ENCODE measurements at regions not wholly inside any gene's neighbourhood (a gene's known extent, or its start where the extent isn't known, plus 50 kb on each side); places are given as distances from the start of the nearest gene placed in this dataset.

GRCh38 chr12:23446746-23447145, 502.7 kb downstream of the SOX5 start:
- DNase-seq = no peak
- intact Hi-C loops (cut with micrococcal nuclease) = no loop called here
- no peak overlapping the region for H3K4me3 ChIP-seq

GRCh38 chr12:23450810-23451209, 498.7 kb downstream of the SOX5 start:
- DNase-seq = no peak
- Histone ChIP-seq H3K27me3 (ENCODE audit: low read depth) (no peaks in the 10 kb centered on the region), H3K36me3 (no peaks in the 10 kb centered on the region), H3K4me1 (no peaks in the 10 kb centered on the region), H3K27ac (replicated peaks) (no peak overlapping the region), H3K9me3 (replicated peaks) (peaks cover 15% of the 10 kb centered on the region), H3K4me3 (no peak overlapping the region)
- intact Hi-C loops (cut with micrococcal nuclease) = no loop called here
- no peak for TF ChIP-seq CTCF (IDR thresholded peaks at IDR 0.05; ENCODE audit: borderline replicate concordance)

More at GRCh38 chr12:23446746-23447145, 502.7 kb downstream of the SOX5 start:
- no peak for TF ChIP-seq CTCF (IDR thresholded peaks at IDR 0.05; ENCODE audit: borderline replicate concordance)
- Histone ChIP-seq H3K27ac (replicated peaks) (no peak overlapping the region), H3K4me1 (no peaks in the 10 kb centered on the region), H3K36me3 (no peaks in the 10 kb centered on the region), H3K9me3 (replicated peaks) (peaks cover 18% of the 10 kb centered on the region), H3K27me3 (ENCODE audit: low read depth) (no peaks in the 10 kb centered on the region)

GRCh38 chr12:23455283-23455682, 494.2 kb downstream of the SOX5 start:
- Histone ChIP-seq H3K9me3 (replicated peaks) (peaks cover 8% of the 10 kb centered on the region), H3K4me3 (no peak overlapping the region), H3K27ac (replicated peaks) (no peak overlapping the region), H3K36me3 (no peaks in the 10 kb centered on the region), H3K4me1 (no peaks in the 10 kb centered on the region), H3K27me3 (ENCODE audit: low read depth) (no peaks in the 10 kb centered on the region)
- TF ChIP-seq CTCF (IDR thresholded peaks at IDR 0.05; ENCODE audit: borderline replicate concordance) = no peak
- intact Hi-C loops (cut with micrococcal nuclease) = no loop called here
- no peak for DNase-seq

GRCh38 chr12:23458640-23459039, 490.8 kb downstream of the SOX5 start:
- Histone ChIP-seq H3K36me3 (no peaks in the 10 kb centered on the region), H3K9me3 (replicated peaks) (peaks cover 10% of the 10 kb centered on the region), H3K27ac (replicated peaks) (no peak overlapping the region), H3K4me1 (no peaks in the 10 kb centered on the region), H3K4me3 (no peak overlapping the region), H3K27me3 (ENCODE audit: low read depth) (no peaks in the 10 kb centered on the region)
- TF ChIP-seq CTCF (IDR thresholded peaks at IDR 0.05; ENCODE audit: borderline replicate concordance) = no peak
- intact Hi-C loops (cut with micrococcal nuclease) = no loop called here
- no peak for DNase-seq

GRCh38 chr12:23462546-23462945, 486.9 kb downstream of the SOX5 start:
- Histone ChIP-seq H3K4me1 (no peaks in the 10 kb centered on the region), H3K4me3 (no peak overlapping the region), H3K27ac (replicated peaks) (no peak overlapping the region), H3K27me3 (ENCODE audit: low read depth) (no peaks in the 10 kb centered on the region), H3K9me3 (replicated peaks) (peaks cover 48% of the 10 kb centered on the region), H3K36me3 (no peaks in the 10 kb centered on the region)
- no peak for TF ChIP-seq CTCF (IDR thresholded peaks at IDR 0.05; ENCODE audit: borderline replicate concordance)
- intact Hi-C loops (cut with micrococcal nuclease) = no loop called here
- DNase-seq = no peak

- H3K4me3 ChIP-seq = no peak overlapping the region
- intact Hi-C loops (cut with micrococcal nuclease) = no loop called here
- no peaks in the 10 kb centered on the region for H3K4me1 ChIP-seq
- H3K36me3 ChIP-seq = no peaks in the 10 kb centered on the region
- H3K27me3 ChIP-seq (ENCODE audit: low read depth) = no peaks in the 10 kb centered on the region
- TF ChIP-seq CTCF (IDR thresholded peaks at IDR 0.05; ENCODE audit: borderline replicate concordance) = no peak
- no peak overlapping the region for H3K27ac ChIP-seq (replicated peaks)
- no peak for DNase-seq
- peaks cover 53% of the 10 kb centered on the region for H3K9me3 ChIP-seq (replicated peaks)
These were observed 486.3 kb downstream of the SOX5 start for GRCh38 chr12:23463172-23463571.

Data from left ventricle myocardium inferior (tissue), 1 donor.